ENCODE measurements at regions not wholly inside any gene's neighbourhood (a gene's known extent, or its start where the extent isn't known, plus 50 kb on each side); places are given as distances from the start of the nearest gene placed in this dataset.

- Histone ChIP-seq H3K79me2 (ENCODE audit: insufficient read depth, low read length) (no peaks in the 10 kb centered on the region), H4K91ac (ENCODE audit: insufficient read length, low read depth, low read length) (no peak overlapping the region), H3K18ac (ENCODE audit: insufficient read length, low read depth, low read length) (no peak overlapping the region), H3K27ac (ENCODE audit: insufficient read length, low read depth, low read length) (no peak overlapping the region), H4K5ac (ENCODE audit: insufficient read length, low read depth, low read length) (no peak overlapping the region), H2BK15ac (ENCODE audit: low read depth, low read length) (no peak overlapping the region), H4K20me1 (ENCODE audit: control insufficient read depth, insufficient read depth, insufficient read length) (no peaks in the 10 kb centered on the region), H3K27me3 (ENCODE audit: insufficient read depth, low read length) (no peaks in the 10 kb centered on the region), H2BK120ac (ENCODE audit: low read depth, low read length, poor library complexity, severe bottlenecking) (no peak overlapping the region), H2AK5ac (ENCODE audit: insufficient read length, low read length) (no peak overlapping the region), H3K14ac (ENCODE audit: insufficient read depth, low read length) (no peak overlapping the region), H3K9me3 (ENCODE audit: control insufficient read depth, low read depth, low read length) (no peaks in the 10 kb centered on the region), H3K23ac (ENCODE audit: insufficient read length, low read depth, low read length) (no peak overlapping the region), H3K79me1 (ENCODE audit: insufficient read depth, low read depth, low read length, poor library complexity, severe bottlenecking) (no peaks in the 10 kb centered on the region), H3K4me1 (ENCODE audit: insufficient read depth, low read length) (no peaks in the 10 kb centered on the region), H2BK20ac (ENCODE audit: low read depth, low read length, poor library complexity, severe bottlenecking) (no peak overlapping the region), H2AFZ (ENCODE audit: low read length) (no peak overlapping the region), H3T11ph (ENCODE audit: low read length) (no peak overlapping the region), H3K4ac (ENCODE audit: low read depth, low read length) (no peak overlapping the region), H3K23me2 (ENCODE audit: insufficient read length, low read depth, low read length, poor library complexity, severe bottlenecking) (no peaks in the 10 kb centered on the region), H2BK5ac (ENCODE audit: insufficient read length, low read length) (no peak overlapping the region), H3K9ac (ENCODE audit: extremely low read depth, insufficient read length, low read length) (no peak overlapping the region), H4K8ac (replicated peaks; ENCODE audit: insufficient read length, low read depth, low read length) (no peak overlapping the region), H2BK12ac (ENCODE audit: insufficient read length, low read depth, low read length) (no peak overlapping the region), H3K4me2 (ENCODE audit: insufficient read depth, insufficient read length, low read length) (no peak overlapping the region), H3K56ac (ENCODE audit: insufficient read length, low read depth, low read length) (no peak overlapping the region)
- H3K27me3 Mint-ChIP-seq (ENCODE audit: low read depth) = peaks cover 6% of the 10 kb centered on the region; the same call in 1 of the 2 replicates
- no peak for DNase-seq
- H3K4me3 Mint-ChIP-seq = no peak overlapping the region
- no peaks in the 10 kb centered on the region for H3K9me3 Mint-ChIP-seq
- TF ChIP-seq CTCF (conservative IDR thresholded peaks at IDR 0.05) = no peak
- H3K36me3 Mint-ChIP-seq (ENCODE audit: insufficient read depth in 1 of 3, low read depth in 3 of 3) = no peaks in the 10 kb centered on the region
- H3K4me1 Mint-ChIP-seq = no peaks in the 10 kb centered on the region
- no peak overlapping the region for H3K27ac Mint-ChIP-seq
- WGBS (ENCODE audit: extremely low coverage, insufficient read length, low lambda C conversion rate) = no CpG with 5 or more reads among the region's 3 CpGs
Measured at GRCh38 chr11:15434529-15434928, 319.8 kb downstream of the INSC start.

Data from H9 (cell line).